HG02852 (cell line): ENCODE measurements at regions not wholly inside any gene's neighbourhood (a gene's known extent, or its start where the extent isn't known, plus 50 kb on each side); places are given as distances from the start of the nearest gene placed in this dataset.

Experiments
- ATAC-seq: cut with Tn5 transposase; IDR thresholded peaks from one replicate; pipeline ENCODE4 v1.9.1; 2021; ENCODE audit warnings: mild to moderate bottlenecking, moderate library complexity; ENCODE audit not compliant: unreplicated experiment

DNA sequence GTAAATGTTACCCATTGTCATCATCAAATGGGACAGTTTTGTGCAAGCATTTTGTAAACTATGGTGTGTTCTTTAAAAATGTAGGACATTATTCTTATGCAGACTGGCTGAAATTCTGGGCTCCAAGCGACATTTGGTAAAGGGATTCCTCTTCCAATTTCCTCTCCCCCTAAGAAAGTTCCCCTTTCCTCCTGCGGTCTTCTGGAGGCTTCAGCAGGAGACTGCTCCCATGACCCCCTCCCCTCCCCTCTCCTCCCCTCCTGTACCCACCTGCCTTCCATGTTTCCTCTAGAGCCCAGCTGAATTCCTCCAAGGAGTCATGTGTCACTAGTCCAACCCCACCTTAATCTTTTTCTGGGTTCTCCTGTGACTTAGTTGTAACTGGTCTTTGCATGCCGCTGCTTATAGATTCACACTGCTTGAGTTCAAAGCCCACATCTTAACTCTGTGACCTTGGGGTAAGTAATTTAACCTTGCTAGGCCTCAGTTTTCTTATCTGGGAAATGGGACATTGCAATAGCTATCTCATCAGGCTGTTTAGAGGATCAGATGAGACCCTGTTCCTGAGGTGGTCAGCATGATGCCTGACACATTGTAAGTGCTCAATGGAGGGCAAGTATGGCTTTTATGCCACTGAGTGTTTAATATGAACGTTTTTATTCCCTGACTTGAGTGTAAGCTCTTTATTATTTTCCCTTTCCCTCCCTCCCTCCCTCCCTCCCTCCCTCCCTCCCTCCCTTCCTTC, 69.9 kb upstream of the WDR26 start:
- ATAC-seq = no peak

DNA sequence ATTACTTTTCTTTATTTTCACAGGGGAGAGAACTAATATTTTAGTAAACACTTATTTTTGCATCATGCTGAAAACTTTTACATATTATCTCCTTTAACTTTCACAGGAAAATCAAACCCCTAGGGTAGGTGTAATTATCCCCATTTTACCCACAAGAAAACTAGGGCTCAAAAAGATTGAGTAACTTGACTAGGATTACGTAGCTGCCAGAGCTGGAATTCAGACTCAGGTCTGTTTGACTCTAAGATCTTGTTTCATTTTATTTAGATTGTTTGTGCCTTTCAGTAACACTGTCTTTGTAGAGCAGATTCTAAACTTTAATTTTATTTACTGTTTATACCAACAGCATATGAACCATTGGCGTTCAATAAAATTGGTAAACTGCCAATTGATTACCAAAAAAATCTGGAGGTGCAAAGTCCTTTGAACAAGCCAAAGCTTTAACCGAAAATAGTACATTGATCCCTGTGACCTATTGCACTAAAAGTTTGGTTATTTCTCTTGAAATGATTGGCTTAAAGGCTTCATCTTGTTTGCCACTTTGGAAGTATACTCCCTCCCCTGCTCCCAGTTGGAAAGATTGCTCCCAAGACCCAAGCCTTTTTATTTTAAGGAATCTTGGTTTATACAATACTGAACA, 71.0 kb upstream of the WDR26 start:
- no peak for ATAC-seq

DNA sequence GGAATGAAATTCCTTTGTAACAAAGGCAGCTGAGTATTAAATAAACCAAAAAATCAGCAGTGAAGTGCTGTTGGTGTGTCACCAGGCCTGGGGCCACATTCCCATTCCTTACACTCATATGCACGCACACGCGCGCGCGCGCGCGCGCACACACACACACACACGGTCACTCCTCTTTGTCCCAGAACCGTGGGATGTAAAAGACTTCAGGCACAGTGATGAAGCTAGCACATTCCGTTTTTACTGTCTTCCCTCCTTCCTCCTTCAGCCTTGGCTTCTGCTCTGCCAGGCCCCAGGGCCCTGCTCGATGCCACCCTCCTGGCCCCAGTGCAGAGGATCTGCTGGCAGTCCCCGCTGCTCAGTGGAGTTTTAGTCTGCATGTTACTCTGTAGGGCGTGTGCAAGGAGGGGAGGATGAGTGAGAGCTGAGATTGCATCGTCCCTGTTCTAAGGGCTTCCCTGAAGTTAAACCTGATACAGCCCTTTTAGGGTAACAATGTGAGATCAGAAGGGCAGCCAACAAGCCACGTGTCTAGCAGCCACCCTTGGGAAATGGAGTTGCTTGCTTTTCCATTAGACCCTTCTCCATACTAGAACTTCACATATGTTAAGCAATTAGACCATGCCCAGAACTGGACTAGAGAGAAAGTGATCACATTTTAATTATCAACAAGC, 71.7 kb upstream of the WDR26 start:
- ATAC-seq = no peak

DNA sequence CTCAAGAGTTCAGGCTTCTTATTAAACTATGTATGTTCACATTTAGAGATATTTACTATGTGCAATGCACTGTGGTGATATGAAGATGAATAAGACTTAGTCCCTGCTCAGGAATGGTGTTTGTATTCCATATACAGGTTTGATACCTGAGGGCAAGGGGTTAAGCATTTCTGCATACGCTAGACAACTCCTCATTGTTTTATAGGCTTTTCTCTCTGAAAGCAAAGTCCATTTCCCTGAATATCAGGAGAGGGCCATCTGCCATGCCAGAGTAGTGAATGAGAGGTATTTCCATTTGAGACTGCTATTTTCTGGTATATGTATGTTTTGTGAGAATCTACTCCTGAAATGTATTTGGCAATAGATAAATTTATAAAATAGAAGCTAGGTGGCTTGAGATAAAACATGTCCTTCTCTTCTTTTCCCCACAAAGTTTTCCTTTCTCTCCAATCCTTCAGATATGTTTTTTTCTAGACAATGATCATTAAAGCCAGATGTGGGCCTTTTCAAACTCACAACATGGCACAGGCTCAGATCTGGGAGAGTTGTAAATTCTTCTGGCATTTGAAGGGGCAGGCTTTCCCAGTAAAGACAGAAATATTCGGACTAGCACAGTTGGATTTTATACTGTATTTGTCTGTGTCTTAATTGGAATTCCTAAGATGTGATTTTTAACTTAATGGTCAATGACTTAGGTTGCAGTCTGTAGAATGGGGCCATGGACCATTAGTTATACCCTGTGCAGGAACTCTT, 73.3 kb upstream of the WDR26 start:
- ATAC-seq = no peak

DNA sequence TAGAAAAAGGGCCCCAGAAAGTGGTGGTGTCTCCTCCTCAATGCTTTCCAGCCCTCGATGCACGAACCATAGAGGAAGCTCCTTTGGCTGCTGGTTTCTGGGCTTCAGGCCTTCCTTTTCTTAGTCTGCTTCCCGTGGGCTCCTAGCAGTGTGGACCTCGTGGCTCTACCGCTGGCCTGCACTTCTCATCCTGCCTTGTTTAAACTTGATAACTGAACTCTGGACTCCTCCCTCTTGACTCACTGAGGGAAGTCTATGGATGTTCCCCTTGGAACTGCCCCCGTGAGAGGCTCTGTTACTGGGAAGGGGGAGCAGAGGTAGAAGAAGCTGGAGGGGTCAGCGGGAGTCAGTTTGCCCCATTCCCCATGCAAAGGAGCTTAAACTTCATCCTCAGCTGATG, 75.3 kb upstream of the WDR26 start:
- ATAC-seq = no peak

DNA sequence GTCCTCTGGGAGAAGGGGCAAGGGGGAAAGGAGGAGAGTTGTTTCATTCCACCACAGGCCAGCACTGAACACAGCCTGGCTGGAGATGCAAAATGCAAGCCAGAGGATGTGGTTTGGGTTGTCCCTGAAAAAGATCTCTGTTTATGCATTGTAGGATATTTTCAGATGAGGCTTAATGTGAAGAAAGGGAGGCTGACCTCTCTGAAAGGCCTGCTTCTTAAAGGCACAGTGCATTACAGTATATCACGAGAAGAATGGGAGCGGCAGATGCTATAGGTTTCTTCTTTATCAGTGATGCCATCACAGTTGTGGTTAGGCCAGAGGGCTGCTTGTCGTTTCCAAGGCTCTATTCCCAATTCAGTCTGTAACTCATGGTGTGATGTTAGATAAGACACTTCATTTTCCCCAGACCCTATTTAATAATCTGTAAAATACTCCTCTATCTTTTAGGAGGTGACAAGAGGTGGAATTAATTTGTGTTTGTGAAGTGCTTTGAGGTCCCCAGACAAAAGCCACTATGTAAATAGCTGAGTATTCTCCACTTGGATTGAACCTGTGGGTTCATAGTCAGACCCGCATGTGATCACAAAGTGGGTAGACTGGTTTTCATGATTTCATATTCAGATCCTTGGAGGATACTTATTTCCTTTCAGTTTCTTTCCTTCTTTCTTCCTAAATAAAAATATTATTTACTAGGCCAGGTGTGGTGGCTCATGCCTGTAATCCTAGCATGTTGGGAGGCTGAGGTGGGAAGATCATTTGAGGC, 76.5 kb upstream of the WDR26 start:
- no peak for ATAC-seq

DNA sequence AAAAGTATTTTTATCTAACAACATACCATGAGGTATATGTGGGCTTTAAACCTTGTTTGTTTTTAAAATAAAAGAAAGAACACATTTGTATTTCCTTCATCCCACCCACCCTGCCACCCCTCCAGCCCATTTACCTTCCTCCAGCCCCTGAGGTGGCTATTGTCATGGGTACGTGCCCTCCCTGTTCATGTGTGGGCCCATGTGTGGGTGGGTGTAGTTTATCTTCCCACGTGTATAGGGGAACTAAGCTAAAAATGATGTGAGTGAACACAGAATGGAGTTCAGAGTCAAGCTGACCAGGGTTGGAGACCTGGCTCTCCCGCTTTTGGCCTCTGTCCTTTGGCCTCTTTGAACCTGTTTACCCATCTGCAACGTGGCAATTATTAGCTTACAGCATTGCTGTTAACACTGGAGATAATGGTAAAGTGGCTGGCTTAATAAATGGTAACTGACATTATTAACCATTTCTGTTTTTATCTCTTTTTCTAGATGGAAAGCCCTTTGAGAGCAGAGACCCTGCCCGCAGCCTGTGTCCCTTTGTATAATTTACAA, 78.1 kb upstream of the WDR26 start:
- no peak for ATAC-seq

DNA sequence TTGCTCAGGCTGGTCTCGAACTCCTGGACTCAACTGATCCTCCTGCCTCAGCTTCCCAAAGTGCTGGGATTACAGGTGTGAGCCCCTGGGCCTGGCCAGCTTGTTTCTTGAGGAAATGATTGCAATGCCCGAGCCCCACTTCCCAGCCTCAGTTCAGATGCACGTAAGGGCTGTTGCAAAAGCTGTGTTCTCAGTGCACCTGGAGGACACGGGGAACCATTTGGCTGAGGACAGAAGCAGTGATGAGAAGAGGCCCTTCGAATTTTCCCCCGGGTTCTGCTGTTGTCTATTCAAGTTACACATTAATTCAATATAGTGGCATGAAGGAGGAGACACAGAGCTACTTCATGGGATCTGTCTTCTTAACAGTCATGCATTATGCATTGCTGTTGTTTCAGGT, 78.8 kb upstream of the WDR26 start:
- peak; percentile 5 for ATAC-seq

DNA sequence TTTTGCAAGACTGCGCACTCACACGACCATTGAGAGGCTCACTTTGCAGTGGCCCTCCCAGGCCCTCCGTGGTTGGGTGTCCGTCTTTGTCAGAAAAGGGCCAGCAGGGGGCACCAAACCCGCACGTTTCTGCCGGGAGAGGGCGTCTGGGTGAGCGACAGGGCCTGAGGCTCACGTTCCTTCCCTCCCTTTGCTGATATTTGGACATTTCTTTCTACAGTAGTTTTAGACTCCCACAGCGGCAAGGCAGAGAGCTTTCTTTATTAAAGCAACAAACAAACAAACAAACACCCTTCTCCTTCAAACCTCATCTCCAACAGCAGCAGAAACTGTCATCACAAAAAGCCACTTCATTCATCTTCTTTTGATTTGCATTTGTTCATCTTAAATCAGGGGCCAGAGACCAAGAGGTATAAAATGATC, 79.2 kb upstream of the WDR26 start:
- ATAC-seq = peak; percentile 93

DNA sequence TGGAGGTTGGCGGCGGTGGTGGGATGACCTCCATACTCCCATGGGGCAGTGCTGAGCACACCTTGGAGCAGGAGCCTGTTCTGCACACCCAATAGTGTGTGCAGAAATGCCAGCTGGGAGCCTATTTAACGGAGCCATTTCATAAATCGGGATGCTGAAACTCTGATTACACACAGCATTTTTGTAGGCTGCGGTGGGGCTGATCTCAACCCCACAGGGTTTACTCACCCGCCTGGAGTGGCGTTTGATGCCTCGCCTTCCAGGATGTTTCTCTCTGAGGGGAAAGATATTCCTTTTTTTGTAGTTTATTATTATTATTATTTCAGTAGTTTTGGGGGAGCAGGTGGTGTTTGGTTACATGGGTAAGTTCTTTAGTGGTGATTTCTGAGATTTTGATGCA, 82.6 kb upstream of the WDR26 start:
- no peak for ATAC-seq

DNA sequence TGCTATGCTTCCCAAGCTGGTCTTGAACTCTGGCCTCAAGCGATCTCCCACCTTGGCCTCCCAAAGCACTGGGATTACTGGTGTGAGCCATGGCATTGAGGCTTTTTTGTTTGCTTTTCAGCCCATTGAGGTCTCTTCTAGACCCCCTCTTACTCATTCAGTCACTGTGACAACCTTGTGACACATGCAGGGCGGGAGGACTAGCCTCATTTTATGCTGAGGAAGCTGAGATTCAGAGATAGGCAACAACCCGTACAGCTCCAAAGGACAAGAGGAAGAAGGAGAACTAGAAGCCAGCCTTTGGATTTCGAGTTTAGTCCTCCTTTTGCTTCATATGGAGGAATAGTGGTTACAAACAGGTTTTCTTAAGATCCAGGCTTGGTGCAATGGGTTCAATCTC, 83.9 kb upstream of the WDR26 start:
- ATAC-seq = no peak

DNA sequence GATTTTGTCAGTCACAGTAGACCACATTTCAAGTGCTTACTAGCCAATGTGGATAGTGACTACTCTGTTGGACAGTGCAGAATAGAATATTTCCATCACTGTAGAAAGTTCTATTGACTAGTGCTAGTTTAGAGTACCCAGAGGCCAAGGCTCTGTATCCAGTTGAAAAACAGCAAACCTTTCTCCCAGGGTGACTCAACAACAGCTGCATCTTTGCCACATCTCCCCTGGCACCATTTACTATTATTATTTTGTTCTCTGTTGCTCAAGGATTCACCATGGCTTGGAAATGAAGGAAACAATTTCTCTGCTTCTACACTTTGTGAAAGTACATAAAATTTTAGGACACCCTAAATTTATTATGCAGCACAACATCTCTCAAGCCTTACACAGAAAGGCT, 85.3 kb upstream of the WDR26 start:
- no peak for ATAC-seq

DNA sequence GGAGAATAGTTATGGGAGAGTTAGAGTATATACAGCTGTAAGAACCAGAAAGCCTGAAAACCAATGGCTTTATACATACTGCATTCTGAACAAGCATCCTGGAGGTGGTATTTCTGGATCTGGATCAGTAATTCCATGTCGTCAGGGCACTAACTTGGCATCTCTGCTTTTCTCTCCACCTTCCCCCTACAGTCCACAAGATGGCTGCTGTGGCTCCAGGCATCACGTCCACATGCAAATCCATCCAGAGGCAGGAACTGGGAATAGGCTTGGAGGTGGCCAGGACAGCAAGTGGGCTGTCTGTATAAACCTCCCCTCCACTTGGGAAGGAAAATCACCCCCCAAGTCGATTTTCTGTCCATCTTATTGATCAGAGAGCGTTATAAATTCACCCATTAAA, 86.2 kb upstream of the WDR26 start:
- ATAC-seq = no peak

DNA sequence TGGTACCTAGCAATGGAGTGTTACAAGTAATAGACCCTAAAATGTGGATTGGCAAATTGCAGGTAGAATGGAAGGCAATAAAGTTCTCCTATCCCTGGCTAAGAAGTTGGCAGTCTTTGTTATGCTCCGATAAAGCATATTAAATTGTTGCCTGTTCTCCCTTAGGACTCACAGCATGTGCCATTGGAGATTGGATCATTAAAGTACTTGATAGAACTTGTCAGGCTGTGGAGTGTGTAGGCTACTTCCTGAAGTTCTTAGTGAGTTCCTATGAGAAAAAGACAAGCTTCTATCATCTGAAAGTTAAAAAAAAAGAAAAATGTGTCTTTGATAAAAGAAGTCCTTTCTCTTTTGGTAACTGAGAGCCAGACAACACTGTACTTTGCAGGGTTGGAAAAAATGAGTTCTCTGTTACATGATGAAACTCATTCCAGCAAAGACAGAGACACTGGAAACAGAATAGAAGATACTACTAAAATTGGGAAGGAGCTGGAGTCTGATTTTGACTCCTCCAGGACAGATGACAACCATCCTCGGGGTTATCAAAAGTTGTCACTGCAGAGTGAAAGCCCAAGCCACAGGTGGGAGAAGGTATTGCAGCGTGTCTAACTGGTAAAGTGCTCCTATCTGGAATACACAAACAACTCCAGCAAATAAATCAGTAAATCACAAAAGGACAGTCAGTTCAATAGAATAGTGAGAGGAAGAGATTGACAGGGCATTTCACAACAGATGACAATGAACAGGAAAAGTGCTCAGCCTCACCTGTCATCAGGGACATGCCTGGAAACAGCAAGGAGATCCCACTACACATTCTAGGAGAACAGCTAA, 87.5 kb upstream of the WDR26 start:
- ATAC-seq = no peak

DNA sequence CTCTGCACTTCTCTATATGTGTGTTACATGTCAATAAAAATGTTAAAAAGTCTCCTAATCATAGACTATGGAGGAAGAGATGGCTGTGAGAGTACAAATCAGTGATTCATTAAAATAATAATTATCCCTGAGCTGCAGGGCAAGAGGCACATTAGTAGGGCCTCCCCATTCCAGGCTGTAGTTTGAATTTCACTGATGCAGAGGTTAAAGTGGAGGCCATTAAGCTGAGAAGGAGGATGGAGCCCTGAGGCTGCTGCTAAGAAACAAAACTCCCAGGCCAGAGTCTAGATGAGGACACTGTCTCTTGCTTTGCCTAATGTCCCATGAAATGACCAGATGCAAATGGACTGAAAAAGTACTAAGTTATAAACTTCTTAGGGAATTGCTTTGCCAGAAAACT, 89.1 kb upstream of the WDR26 start:
- ATAC-seq = no peak

DNA sequence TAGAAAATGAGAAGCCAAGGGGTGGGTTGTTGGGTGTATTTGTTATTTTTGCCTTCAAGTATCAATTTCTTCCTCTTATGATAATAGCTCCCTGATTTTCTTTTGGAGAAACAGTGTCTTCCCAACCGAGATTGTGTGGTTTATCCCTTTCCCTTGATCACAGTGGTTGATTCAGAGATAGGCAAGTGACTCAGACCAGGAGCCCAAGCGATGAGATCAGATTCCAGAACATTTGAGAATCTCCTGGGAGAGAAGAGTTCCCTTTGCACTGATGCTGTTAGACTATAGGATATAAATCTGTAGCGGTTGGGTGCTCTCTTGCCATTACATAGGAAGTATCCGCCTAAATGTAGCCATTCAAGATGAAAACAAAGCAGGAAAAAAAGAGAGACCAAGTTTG, 90.1 kb upstream of the WDR26 start:
- ATAC-seq = no peak

DNA sequence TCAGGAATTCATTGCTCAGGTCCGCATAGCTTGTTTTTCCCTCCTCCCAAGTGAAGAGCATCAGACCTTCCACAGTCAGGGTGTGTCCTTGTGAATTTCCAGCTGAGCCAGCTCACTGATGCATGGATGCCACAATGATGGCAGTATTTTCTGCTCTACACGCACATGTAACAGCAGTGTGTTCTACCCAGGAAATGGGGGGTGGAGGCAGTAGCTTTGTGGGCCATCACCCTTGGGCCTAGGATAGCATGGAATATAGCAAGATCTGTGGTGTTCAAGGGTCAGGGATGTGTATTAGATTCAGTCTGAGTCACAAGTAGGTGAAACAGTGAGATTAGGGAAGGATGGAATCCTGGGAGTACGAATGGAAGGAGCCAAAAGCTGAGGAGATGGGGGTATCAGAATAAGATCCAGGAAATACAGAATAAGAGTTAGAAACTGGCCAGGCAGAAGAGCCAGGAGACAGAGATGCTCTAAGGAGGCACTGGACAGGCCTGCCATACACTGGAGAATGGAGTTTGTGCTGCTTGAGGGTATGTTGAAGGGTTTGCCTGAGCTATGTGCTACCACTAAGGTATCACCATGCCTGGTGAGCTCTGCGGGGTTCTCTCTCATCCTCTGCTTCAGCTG, 90.6 kb upstream of the CNIH3 start:
- no peak for ATAC-seq

DNA sequence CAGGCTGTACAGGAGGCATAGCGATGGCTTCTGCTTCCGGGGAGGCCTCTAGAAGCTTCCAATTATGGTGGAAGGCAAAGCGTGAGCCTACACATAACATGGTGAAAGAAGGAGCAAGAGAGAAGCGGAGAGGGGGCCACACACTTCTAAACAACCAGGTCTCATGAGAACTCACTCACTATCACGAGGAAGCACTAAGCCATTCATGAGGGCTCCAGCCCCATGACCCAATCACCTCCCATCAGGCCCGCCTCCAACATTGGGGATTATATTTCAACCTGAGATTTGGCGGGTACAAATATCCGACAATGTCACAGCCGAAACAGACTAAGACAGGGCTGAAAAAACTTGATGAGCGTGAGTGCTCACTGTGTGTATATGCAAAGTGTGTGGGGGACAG, 89.3 kb upstream of the CNIH3 start:
- no peak for ATAC-seq

DNA sequence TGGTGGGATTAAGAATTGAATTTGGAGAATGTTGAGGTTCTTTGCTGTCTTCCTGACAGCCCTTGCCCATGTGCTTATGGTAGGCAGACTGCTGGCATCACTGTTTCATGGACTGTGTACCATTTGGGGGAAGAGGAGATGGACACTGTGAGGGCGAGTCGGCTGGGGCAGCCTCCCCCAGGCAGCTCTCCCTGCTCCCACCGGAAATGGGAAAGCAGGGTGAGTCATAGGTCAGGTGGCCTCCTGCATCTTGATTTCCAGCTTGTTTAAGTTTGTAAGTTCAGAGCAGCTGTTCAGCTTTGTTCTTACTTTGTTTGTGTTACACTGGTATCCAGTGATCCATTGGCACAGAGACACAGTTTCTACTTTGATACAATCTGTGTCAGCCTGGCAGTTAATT, 87.2 kb upstream of the CNIH3 start:
- no peak for ATAC-seq
